ENCODE measurements at regions not wholly inside any gene's neighbourhood (a gene's known extent, or its start where the extent isn't known, plus 50 kb on each side); places are given as distances from the start of the nearest gene placed in this dataset.

- peaks cover 56% of the 10 kb centered on the region for H3K27me3 Mint-ChIP-seq (ENCODE audit: low read depth)
Observed at GRCh38 chr4:3849140-3849539, 83.0 kb downstream of the ADRA2C start.

GRCh38 chr4:3850128-3850527 lies 83.9 kb downstream of the ADRA2C start:
- Mint-ChIP-seq H3K27me3 (ENCODE audit: low read depth) (peaks cover 66% of the 10 kb centered on the region), H3K27ac (no peak overlapping the region), H3K4me1 (no peaks in the 10 kb centered on the region), H3K4me3 (no peak overlapping the region), H3K36me3 (no peaks in the 10 kb centered on the region), H3K9me3 (peaks cover 12% of the 10 kb centered on the region)
- no peak for DNase-seq (ENCODE audit: low spot score in 2 of 2, unreplicated experiment in 2 of 2)
- TF ChIP-seq CTCF (IDR thresholded peaks at IDR 0.05; ENCODE audit: unreplicated experiment) = no peak

More at GRCh38 chr4:3849140-3849539, 83.0 kb downstream of the ADRA2C start:
- H3K36me3 Mint-ChIP-seq = no peaks in the 10 kb centered on the region
- no peak overlapping the region for H3K4me3 Mint-ChIP-seq
- no peak overlapping the region for H3K27ac Mint-ChIP-seq
- H3K9me3 Mint-ChIP-seq = peaks cover 12% of the 10 kb centered on the region
- DNase-seq (ENCODE audit: low spot score in 2 of 2, unreplicated experiment in 2 of 2) = no peak
- no peak for TF ChIP-seq CTCF (IDR thresholded peaks at IDR 0.05; ENCODE audit: unreplicated experiment)
- H3K4me1 Mint-ChIP-seq = no peaks in the 10 kb centered on the region

GRCh38 chr4:3851211-3851610 lies 85.0 kb downstream of the ADRA2C start:
- no peak overlapping the region for H3K27ac Mint-ChIP-seq

GRCh38 chr4:3851881-3852280 lies 85.7 kb downstream of the ADRA2C start:
- no peak for DNase-seq (ENCODE audit: low spot score in 2 of 2, unreplicated experiment in 2 of 2)
- H3K27me3 Mint-ChIP-seq (ENCODE audit: low read depth) = peaks cover 76% of the 10 kb centered on the region
- H3K36me3 Mint-ChIP-seq = no peaks in the 10 kb centered on the region
- H3K9me3 Mint-ChIP-seq = peaks cover 12% of the 10 kb centered on the region
- TF ChIP-seq CTCF (IDR thresholded peaks at IDR 0.05; ENCODE audit: unreplicated experiment) = no peak
- no peak overlapping the region for H3K4me3 Mint-ChIP-seq
- H3K27ac Mint-ChIP-seq = no peak overlapping the region
- H3K4me1 Mint-ChIP-seq = no peaks in the 10 kb centered on the region

More at GRCh38 chr4:3851211-3851610, 85.0 kb downstream of the ADRA2C start:
- H3K27me3 Mint-ChIP-seq (ENCODE audit: low read depth) = peaks cover 73% of the 10 kb centered on the region
- no peak for DNase-seq (ENCODE audit: low spot score in 2 of 2, unreplicated experiment in 2 of 2)
- H3K4me1 Mint-ChIP-seq = no peaks in the 10 kb centered on the region
- no peak for TF ChIP-seq CTCF (IDR thresholded peaks at IDR 0.05; ENCODE audit: unreplicated experiment)
- no peaks in the 10 kb centered on the region for H3K36me3 Mint-ChIP-seq
- H3K9me3 Mint-ChIP-seq = peaks cover 12% of the 10 kb centered on the region
- no peak overlapping the region for H3K4me3 Mint-ChIP-seq

GRCh38 chr4:3852309-3852708 lies 86.1 kb downstream of the ADRA2C start:
- H3K4me1 Mint-ChIP-seq = no peaks in the 10 kb centered on the region
- H3K27me3 Mint-ChIP-seq (ENCODE audit: low read depth) = peaks cover 80% of the 10 kb centered on the region
- DNase-seq (ENCODE audit: low spot score in 2 of 2, unreplicated experiment in 2 of 2) = no peak

More at GRCh38 chr4:3852309-3852708, 86.1 kb downstream of the ADRA2C start:
- TF ChIP-seq CTCF (IDR thresholded peaks at IDR 0.05; ENCODE audit: unreplicated experiment) = no peak
- no peaks in the 10 kb centered on the region for H3K36me3 Mint-ChIP-seq
- peaks cover 12% of the 10 kb centered on the region for H3K9me3 Mint-ChIP-seq
- H3K4me3 Mint-ChIP-seq = no peak overlapping the region
- no peak overlapping the region for H3K27ac Mint-ChIP-seq

Measured in mesothelial cell of epicardium (in vitro differentiated cells).